Loucy (cell line): ENCODE measurements at regions not wholly inside any gene's neighbourhood (a gene's known extent, or its start where the extent isn't known, plus 50 kb on each side); places are given as distances from the start of the nearest gene placed in this dataset.

Source experiments
- H2AFZ ChIP-seq: fragments of 200-600 bp; sonication (generic); 2 replicates; pipeline ENCODE4 v1.6.0; 2016; ENCODE audit warnings: antibody characterized with exemption, mild to moderate bottlenecking, low read length, moderate library complexity
- H3F3A ChIP-seq: fragments of 200-600 bp; 2 replicates; pipeline ENCODE4 v1.6.0; 2016; ENCODE audit warnings: antibody characterized with exemption, low read depth, mild to moderate bottlenecking
- H3K27me3 ChIP-seq: fragments of 200-600 bp; sonication (generic); 2 replicates; pipeline ENCODE4 v1.6.1; 2014; ENCODE audit warnings: low read length, mild to moderate bottlenecking; ENCODE audit not compliant: insufficient read depth, poor library complexity, severe bottlenecking
- H3K36me3 ChIP-seq: fragments of 200-600 bp; sonication (generic); 2 replicates; pipeline ENCODE4 v1.6.1; 2016; ENCODE audit warnings: low read length; ENCODE audit not compliant: insufficient read depth
- H3K4me1 ChIP-seq: fragments of 200-600 bp; sonication (generic); 2 replicates; pipeline ENCODE4 v1.5.1; 2014; ENCODE audit warnings: low read length, mild to moderate bottlenecking; ENCODE audit not compliant: insufficient read depth, poor library complexity, severe bottlenecking
- H3K4me2 ChIP-seq: fragments of 200-600 bp; sonication (generic); 2 replicates; pipeline ENCODE4 v1.6.0; 2014; ENCODE audit warnings: antibody characterized with exemption, low read length, low read depth, mild to moderate bottlenecking; ENCODE audit not compliant: poor library complexity, severe bottlenecking
- H3K4me3 ChIP-seq: fragments of 200-600 bp; sonication (generic); 2 replicates; pipeline ENCODE4 v1.5.1; 2014; ENCODE audit warnings: low read length, mild to moderate bottlenecking, mixed read lengths; ENCODE audit not compliant: poor library complexity, severe bottlenecking
- H3K79me2 ChIP-seq: fragments of 200-600 bp; sonication (generic); 2 replicates; pipeline ENCODE4 v1.6.1; 2014; ENCODE audit warnings: low read length; ENCODE audit not compliant: insufficient read depth
- H3K9ac ChIP-seq: fragments of 200-600 bp; sonication (generic); 2 replicates; pipeline ENCODE4 v1.6.0; 2014; ENCODE audit warnings: mild to moderate bottlenecking, low read depth, low read length, moderate library complexity; ENCODE audit not compliant: poor library complexity, severe bottlenecking
- H3K9me2 ChIP-seq: fragments of 200-600 bp; sonication (generic); replicated peaks from 2 replicates; pipeline ENCODE4 v1.6.1; 2016; ENCODE audit warnings: low read depth, low read length, mixed read lengths
- H3K9me3 ChIP-seq: fragments of 200-600 bp; sonication (generic); 2 replicates; pipeline ENCODE4 v1.6.1; 2014; ENCODE audit warnings: mild to moderate bottlenecking, antibody characterized with exemption, low read length, low read depth; ENCODE audit not compliant: insufficient read depth
- H4K20me1 ChIP-seq: fragments of 200-600 bp; sonication (generic); 2 replicates; pipeline ENCODE4 v1.6.0; 2014; ENCODE audit warnings: antibody characterized with exemption, low read length, mild to moderate bottlenecking; ENCODE audit not compliant: insufficient read depth, poor library complexity, severe bottlenecking
- EZH2phosphoT487 ChIP-seq: fragments of 200-600 bp; IDR thresholded peaks from 2 replicates; pipeline ENCODE4 v1.6.1; 2018; ENCODE audit warnings: antibody characterized with exemption, mild to moderate bottlenecking, moderate library complexity, borderline replicate concordance
- TF ChIP-seq, protein P1 (sequence below): fragments of 200-600 bp; sonication (generic); conservative IDR thresholded peaks from 2 replicates; pipeline ENCODE4 v1.5.1; 2014; ENCODE audit warnings: mild to moderate bottlenecking, antibody characterized with exemption, low read length

GRCh38 chr5:173705512-173706044, 89.1 kb upstream of the BOD1 start:
- no peak overlapping the region for H3K4me3 ChIP-seq

GRCh38 chr5:173706700-173707099, 90.2 kb upstream of the BOD1 start:
- Histone ChIP-seq H3K36me3 (no peaks in the 10 kb centered on the region), H4K20me1 (no peaks in the 10 kb centered on the region), H3K9me3 (no peaks in the 10 kb centered on the region), H3K4me1 (no peaks in the 10 kb centered on the region), H3K9me2 (no peaks in the 10 kb centered on the region), H3K9ac (no peak overlapping the region), H3K4me3 (no peak overlapping the region), H2AFZ (no peak overlapping the region), H3K4me2 (no peak overlapping the region), H3K27me3 (no peaks in the 10 kb centered on the region), H3K79me2 (no peaks in the 10 kb centered on the region), H3F3A (no peaks in the 10 kb centered on the region)
- TF ChIP-seq EZH2phosphoT487 = no peak
- TF ChIP-seq, protein P1, sequence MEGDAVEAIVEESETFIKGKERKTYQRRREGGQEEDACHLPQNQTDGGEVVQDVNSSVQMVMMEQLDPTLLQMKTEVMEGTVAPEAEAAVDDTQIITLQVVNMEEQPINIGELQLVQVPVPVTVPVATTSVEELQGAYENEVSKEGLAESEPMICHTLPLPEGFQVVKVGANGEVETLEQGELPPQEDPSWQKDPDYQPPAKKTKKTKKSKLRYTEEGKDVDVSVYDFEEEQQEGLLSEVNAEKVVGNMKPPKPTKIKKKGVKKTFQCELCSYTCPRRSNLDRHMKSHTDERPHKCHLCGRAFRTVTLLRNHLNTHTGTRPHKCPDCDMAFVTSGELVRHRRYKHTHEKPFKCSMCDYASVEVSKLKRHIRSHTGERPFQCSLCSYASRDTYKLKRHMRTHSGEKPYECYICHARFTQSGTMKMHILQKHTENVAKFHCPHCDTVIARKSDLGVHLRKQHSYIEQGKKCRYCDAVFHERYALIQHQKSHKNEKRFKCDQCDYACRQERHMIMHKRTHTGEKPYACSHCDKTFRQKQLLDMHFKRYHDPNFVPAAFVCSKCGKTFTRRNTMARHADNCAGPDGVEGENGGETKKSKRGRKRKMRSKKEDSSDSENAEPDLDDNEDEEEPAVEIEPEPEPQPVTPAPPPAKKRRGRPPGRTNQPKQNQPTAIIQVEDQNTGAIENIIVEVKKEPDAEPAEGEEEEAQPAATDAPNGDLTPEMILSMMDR = no peak

More at GRCh38 chr5:173705512-173706044, 89.1 kb upstream of the BOD1 start:
- H3K36me3 ChIP-seq = no peaks in the 10 kb centered on the region
- H3K79me2 ChIP-seq = no peaks in the 10 kb centered on the region
- no peaks in the 10 kb centered on the region for H3K9me2 ChIP-seq
- no peaks in the 10 kb centered on the region for H3K4me1 ChIP-seq
- no peak overlapping the region for H2AFZ ChIP-seq
- TF ChIP-seq EZH2phosphoT487 = no peak
- TF ChIP-seq, protein P1 = no peak
- H3K4me2 ChIP-seq = no peak overlapping the region
- H3K9me3 ChIP-seq = no peaks in the 10 kb centered on the region
- H4K20me1 ChIP-seq = no peaks in the 10 kb centered on the region
- no peak overlapping the region for H3K9ac ChIP-seq
- H3K27me3 ChIP-seq = no peaks in the 10 kb centered on the region
- H3F3A ChIP-seq = no peaks in the 10 kb centered on the region

- H3K9me3 ChIP-seq = no peaks in the 10 kb centered on the region
- no peaks in the 10 kb centered on the region for H3K36me3 ChIP-seq
- H3K27me3 ChIP-seq = no peaks in the 10 kb centered on the region
- no peak overlapping the region for H3K4me2 ChIP-seq
- H3K79me2 ChIP-seq = no peaks in the 10 kb centered on the region
- H3K9ac ChIP-seq = no peak overlapping the region
- no peaks in the 10 kb centered on the region for H3F3A ChIP-seq
- no peak for TF ChIP-seq EZH2phosphoT487
- TF ChIP-seq, protein P1 = no peak
- H3K4me3 ChIP-seq = no peak overlapping the region
- H3K9me2 ChIP-seq = no peaks in the 10 kb centered on the region
- H2AFZ ChIP-seq = no peak overlapping the region
- no peaks in the 10 kb centered on the region for H4K20me1 ChIP-seq
- no peaks in the 10 kb centered on the region for H3K4me1 ChIP-seq
Measured at GRCh38 chr5:173707392-173707791, 90.9 kb upstream of the BOD1 start.
